ENCODE measurements at regions not wholly inside any gene's neighbourhood (a gene's known extent, or its start where the extent isn't known, plus 50 kb on each side); places are given as distances from the start of the nearest gene placed in this dataset.

DNA sequence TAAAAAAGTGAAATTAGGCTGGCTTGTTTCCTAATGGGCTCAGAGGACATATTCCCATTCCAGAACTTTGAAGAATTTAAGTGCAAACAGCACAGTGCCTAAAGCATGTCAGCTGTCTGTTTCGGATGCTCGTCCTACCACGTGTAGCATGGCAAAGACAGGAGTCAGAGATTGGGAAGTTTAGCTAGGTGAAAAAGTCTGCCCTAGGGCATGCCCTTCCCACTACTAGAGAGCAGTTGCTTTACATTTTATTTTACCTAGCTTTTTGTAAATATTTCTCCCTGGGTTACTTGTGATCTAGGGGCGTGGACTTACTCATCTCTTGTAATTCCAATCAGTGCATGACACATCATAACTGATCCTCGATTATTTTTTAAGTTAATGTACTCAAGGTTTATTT lies 111.1 kb downstream of the LMO4 start:
- no peak for DNase-seq

GRCh38 chr1:87449348-87449963 lies 120.8 kb downstream of the LMO4 start:
- DNase-seq = no peak

GRCh38 chr1:87450136-87450535 lies 121.5 kb downstream of the LMO4 start:
- DNase-seq = no peak

DNA sequence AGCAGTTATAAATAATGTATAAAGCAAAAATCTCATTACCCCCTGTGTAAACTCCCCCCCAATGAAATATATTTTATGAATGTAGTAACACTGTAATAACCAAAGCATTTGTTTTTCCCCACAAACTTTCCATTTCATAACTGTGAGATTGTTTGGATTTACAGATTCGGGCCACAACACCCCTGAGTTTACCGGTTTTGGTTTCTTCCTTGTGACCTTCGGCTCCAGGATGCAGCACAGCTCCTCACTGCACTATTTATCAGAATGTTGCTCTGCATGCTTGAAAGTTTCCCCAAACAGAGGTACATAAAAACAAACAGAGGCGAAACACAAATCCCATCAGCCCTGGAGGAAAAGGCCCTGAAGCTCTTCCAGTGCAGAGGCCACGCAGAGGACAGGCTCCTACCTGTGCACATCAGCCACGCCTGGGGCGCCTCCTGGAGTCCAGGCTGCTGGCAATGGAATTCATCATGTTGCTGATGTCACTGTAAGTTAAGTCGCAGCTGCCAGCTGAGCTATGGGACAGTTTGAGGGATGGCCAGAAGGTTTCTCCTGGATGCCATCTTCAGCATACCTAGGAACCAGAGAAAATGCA lies 122.0 kb downstream of the LMO4 start:
- no peak for DNase-seq

DNA sequence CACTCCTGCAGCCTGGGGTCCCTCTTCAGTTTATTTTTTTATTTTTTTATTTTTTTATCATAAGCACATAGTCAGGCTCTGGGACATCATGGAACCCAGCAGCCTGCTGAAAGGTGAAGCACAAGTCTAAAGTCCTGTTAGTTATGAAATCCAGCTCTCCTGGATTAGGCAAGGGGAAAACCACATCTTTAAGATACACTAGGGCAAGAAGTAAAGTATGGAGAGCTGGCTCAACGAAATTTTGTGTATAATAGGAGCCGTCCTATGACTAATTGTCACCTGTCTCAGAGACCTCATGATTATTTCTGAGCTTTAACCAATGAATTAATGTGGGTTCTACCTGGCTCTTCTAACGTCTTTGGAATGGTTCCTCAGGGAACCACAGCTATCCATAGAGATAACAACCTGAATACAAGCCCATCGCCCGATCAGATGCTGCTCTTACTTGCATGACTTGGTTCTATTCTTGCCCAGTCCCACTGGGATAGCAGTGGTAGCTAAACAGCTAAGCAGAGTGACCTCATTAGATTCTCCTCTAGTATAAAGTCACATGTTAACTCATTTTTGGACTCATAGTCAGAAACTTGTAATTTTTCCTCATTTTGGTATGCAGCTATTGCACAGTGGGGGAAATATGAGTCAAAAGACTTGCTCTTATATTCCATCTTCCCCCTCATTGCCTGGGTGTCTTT lies 122.7 kb downstream of the LMO4 start:
- DNase-seq = no peak

DNA sequence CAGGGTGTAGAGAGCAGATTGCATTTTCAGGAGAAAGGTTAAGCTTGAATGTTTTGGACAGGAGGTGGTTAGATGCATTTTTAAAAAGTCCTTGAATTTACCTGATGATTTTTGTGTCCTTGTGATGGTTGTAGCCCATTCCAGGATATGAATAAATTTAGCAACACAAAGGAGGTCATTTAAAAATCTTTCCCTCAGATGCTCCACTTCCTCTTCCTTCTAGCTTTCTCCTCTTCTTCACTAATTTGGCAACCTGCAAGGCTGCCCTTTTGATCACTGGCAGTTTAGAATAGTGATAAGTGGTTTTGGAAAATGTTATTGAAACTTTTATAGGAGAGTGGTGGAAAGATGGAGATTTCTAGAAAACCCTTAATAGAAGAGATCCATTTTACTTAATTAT lies 124.0 kb downstream of the LMO4 start:
- DNase-seq = no peak

DNA sequence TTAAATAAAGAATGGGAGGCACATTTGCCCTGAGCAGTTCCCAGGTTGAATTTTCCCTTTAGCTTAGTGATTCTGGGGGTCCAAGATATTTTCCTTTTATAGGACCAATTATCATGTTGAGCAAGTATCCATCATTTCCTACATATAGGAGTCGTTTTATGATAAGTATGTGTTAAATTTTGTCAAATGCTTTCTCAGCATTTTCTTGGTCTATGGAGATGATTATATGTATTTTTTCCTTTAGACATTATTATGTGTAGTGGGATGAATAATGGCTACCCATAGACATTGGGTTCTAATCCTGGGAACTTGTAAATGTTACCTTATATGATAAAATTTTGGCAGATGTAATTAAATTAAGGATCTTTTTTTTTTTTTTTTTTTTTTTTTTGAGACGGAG lies 128.7 kb downstream of the LMO4 start:
- no peak for DNase-seq

DNA sequence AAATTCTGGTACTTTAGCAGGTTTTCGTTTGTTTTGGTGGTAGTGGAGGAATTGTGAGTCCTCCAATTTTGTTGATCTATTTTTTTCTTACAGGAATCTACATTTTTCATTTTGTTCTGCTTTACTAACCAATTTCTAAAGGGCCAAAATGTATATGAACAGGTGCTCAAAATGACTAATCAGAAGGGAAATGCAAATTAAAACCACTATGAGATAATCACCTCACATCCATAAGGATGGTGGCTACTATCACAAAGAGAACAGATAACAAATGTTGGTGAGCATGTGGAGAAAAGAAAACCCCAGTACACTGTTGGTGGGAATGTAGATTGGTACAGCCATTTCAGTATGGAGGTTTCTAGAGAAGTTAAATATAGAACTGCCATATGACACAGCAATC lies 134.2 kb downstream of the LMO4 start:
- DNase-seq = no peak

DNA sequence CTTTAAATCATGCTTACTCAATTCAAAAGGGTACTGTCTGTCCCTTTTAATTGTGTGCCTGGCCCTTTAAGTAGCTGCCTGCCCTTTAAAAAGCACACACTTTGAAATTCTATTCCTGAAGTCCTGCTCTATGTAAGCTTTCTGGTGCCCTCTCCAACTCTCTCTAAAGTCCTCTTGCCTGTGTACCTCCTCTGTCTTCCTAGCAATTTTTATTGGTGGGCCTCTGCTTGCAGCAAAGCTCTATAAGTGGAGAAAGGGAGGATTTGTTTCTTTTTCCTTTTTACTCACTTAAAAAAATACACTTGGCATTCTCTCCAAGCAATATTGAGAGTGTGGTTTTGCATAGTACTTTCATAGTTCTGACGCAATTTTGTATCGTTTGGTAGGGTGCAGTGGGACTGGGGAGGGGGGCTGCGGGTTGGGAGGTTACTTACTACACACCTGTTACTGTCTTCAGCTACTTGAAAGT lies 135.4 kb downstream of the LMO4 start:
- no peak for DNase-seq

- no peak for DNase-seq
These were observed 137.9 kb downstream of the LMO4 start for GRCh38 chr1:87466621-87467020.

GRCh38 chr1:87472716-87473115 lies 144.0 kb downstream of the LMO4 start:
- DNase-seq = no peak

GRCh38 chr1:87473203-87473661 lies 144.6 kb downstream of the LMO4 start:
- no peak for DNase-seq

- no peak for DNase-seq
These were observed 145.4 kb downstream of the LMO4 start for GRCh38 chr1:87474098-87474497.

GRCh38 chr1:87478231-87478630 lies 149.6 kb downstream of the LMO4 start:
- DNase-seq = no peak

- DNase-seq = no peak
These were observed 166.5 kb downstream of the LMO4 start for GRCh38 chr1:87495147-87495546.

DNA sequence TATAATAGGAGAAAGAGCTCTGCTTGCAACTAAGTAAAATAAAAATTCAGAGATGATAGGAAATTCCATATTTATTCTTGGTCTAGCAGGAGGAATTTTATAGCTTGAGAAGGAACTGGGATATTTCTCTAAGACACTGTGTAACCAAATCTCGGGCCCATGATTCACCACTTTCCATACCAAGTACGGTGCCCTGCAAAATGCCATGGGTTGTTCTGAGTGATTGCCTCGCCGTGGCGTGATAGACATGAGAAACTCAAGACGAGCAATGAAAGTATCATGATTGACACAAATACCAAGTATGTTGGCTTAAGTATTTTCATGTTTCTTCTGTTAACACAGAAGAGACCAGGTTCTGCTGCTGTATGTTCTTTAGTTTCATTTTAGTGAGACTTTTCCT lies 167.2 kb downstream of the LMO4 start:
- no peak for DNase-seq

DNA sequence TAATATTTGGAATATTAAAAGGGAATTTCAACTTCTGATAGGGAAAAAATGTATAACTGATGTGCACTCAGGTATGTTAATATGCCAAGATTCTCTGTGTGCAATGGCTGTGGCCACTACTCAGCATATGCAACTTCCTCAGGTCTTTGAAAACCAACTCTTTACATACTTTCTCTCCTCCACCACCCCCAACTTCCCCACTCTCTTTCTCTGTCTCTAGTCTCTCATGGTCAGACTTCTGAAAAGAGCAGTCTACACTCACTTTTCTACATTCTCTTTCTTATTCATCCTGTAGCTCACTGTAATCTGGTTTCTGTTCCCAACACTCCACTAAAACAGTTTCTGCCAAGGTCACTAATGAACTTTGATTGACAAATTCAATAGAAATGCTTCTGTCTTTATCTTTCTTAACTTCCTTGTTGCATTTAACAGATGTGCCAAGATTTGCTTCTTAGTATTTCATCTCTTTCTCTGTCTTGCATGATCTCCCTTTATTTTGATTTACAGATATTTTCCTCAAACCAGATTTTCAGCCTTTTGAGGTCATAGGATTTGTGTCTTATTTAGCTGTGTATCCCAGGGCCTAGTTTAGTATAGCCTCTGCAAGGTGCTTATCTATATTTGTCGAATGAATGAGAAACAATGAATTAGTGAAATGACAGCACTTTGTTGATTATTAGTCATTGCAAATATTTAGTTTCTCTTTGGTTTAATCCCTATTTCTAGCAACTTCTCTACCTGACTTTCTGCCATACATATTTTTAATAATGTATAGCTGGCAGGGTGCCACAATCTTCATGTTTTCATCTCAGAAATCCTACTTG lies 168.9 kb downstream of the LMO4 start:
- no peak for DNase-seq

DNA sequence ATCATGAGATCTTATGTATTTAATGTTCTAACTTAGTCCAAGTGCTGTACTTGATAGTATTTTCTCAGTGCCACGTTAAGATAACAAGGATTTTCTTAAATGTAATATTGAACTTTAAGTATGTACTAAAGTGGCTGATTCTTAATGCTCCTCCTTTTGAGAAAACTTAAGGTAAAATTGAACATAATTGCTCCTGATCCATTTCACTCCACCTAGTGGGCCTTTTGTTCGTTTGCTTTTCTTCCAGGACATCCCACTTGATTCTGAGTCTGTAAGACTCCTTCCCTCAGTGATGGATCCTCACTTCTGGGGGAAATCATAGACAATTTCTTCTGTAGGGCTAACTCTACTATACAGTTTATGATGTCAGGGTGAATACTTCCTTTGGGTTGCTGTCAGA lies 173.1 kb downstream of the LMO4 start:
- no peak for DNase-seq

DNA sequence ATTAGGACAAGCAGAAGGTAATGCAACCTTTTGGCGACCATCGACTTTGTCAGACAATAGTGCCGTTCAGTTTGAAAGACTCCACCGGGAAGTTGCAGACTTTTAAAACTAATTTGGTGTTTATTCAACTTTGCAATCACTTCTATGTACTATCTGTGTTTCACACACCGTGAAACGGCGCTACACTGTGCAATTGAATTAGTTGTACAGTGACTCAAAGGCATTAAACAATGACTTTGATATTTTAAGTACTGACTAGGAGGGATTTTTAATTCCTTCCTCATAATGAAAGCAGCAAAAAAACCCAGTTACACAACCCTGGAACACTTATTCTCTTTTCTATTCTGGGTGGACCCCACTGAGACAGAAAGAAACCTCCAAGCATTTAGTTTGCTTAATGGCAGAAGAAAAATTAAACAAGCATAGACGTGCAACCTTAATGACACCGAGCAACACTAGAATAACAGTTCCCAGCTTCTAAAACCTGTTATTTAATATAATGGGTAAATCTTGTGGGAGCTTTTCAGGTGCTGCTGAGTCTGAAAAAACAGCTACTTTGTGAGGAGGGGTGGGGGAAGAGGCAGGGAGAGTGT lies 176.8 kb downstream of the LMO4 start:
- no peak for DNase-seq

DNA sequence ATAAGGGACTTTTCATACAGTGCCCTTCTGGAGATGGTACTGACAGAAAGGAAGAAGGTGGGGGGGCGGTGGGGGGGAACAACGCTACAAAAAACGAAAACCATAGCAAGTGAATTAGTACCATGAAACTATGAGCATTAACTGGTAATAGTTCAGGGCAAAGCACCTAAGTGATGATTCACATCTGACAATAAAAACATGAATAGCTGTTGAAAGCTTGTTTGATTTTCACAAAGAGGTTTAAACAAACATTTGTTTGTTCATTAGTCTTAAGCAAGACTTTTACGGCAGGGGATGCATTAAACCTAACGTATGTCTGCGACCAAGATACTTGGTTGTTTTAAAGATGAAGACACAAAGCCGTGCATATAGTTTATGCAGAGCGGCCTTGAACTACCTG lies 177.5 kb downstream of the LMO4 start:
- DNase-seq = no peak

- DNase-seq = no peak
These were observed 179.6 kb downstream of the LMO4 start for GRCh38 chr1:87508247-87508787.

DNA sequence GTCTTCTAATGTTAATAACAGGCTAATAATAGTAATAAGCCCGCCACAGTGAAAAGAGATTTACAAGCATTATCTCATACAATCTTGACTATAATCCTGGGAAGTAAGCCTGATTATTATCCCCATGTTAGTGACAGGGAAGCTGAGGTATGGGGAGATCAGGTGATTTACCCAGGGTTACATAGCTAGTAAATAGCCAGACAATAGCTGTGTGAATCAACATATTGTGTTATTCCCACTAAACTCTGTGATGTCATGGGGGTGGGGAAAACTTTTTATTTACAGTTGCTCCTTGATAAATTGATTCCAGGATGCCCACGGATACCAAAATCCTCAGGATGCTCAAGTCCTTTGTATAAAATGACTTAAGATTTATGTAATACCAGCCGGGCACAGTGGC lies 181.9 kb downstream of the LMO4 start:
- DNase-seq = no peak

GRCh38 chr1:87511449-87511848 lies 182.8 kb downstream of the LMO4 start:
- DNase-seq = no peak
